Pons (tissue), 1 donor: ENCODE measurements at regions not wholly inside any gene's neighbourhood (a gene's known extent, or its start where the extent isn't known, plus 50 kb on each side); places are given as distances from the start of the nearest gene placed in this dataset.
"Not testable (repeated sequence)": the region's sequence is repeated elsewhere in the genome, so short reads cannot be mapped to it uniquely, and the experiment has no call there.

Source experiments
- DNase-seq: peaks from one replicate; pipeline ENCODE4 v3.0.0-alpha.2; 2016; ENCODE audit warnings: low spot score

DNA sequence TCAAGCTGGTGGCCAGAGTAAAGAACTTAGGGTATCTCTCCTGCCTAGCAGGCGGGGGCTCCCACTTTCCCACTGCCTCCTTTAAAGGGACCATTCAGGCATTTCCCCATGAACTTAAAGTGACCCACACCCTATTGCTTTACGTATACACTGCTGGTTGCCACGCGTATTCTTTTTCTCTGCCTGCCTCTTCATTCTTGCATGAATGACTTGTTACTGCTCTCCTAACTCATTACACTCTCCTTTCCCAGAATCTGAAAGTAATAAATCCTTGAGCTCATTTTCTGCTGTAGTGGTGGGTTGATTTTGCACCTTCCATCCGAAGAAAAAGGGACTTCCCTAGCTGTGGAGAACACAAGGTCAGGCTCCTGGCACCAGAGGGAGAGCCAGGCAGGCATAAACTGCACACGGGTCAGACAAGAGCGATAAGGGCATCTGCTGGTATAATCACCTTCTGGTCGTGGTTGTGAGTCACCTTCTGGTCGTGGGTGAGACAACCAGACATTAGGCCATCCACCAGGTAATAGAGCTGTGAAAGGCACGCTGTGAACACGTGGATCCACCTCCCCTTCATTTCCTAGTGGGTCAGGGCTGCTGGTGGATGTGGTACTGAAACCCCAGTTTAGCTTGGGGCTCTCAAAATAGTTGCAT lies 950.3 kb downstream of the SOCS6 start:
- DNase-seq = no peak

DNA sequence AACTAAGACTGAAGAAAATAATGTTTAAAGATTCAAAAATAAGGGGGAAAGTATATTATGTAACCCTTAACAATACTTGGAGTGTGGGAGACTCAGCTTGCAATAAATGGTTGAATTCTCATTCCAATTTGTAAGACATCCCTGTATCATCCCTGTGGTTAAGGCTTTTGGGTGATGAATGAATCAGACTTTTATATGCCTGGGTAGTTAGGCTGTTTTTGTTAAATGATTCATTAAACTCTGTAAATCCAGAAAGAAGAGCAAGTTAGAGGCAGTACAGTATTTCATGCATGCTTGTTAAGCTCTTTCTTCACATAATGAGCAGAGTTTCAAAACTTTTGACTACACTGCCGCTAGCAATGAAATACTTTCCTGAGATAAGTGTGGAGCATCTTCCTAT lies 948.8 kb downstream of the SOCS6 start:
- no peak for DNase-seq

DNA sequence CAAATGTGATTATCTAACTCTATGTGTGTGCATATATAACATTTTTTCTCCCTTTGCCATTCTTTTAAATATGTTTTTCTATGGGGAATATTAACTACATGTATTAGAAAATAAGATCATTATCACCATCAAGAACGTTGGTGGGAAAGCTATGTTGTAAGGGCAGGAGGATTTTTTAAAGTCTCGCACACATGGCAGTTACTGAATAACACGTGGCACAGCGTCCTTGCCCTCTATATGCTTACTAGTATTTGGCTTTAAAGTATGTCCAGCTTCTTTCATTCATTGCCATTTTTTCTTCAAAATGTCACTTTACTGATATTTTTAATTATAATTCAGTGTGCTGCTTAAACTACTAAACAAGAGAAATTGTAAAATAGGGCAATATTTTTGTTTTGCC lies 944.3 kb downstream of the SOCS6 start:
- no peak for DNase-seq

DNA sequence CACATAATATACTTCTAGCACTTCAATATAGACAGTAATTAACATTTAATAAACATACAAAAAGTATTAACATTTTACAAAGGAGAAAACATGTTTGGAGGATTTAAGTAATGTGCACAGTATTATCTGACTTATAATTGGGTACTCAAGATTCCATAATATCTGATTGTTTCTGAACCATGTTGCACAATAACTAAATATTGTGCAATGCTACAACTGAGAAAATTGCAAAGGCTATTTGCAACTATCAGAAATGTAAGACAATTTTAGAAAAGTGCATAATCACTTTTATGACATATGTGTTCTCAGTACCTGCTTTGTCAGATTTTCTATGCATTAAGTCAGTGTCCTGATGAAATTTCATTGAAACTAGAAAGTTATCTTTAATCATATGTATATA lies 934.6 kb downstream of the SOCS6 start:
- no peak for DNase-seq

DNA sequence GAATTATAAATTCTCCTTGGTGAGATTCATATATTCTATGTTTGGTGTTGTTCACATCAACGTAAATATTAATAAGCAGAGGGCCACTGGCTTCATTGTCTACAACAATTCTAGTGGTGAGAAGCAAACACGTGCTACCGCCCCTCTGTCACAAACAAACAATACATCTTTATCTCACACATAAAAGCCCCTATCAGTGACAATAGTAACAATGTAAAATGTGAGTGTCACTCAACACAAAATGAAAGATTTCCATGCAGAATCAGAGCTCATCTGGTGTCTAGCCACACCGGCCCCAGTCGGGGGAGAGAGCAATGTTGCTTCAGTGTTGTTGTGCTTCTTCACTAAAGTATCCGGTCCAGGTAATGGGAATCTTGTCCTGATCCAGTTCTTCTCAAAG lies 932.6 kb downstream of the SOCS6 start:
- DNase-seq = peak; percentile 49

DNA sequence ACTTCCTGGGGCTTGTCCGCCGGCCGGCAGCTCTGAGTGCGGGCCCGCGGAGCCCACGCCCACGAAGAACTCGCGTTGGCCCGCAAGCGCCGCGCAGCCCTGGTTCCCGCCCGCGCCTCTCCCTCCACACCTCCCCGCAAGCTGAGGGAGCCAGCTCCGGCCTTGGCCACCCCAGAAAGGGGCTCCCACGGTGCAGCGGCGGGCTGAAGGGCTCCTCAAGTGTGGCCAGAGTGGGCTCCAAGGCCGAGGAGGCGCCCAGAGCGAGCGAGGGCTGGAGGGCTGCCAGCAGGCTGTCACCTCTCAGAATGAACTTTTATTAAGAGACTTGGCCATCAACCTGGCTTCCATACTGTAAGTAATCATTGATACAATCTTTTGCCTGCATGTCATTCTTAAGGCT lies 923.9 kb downstream of the SOCS6 start:
- not testable (repeated sequence) for DNase-seq

DNA sequence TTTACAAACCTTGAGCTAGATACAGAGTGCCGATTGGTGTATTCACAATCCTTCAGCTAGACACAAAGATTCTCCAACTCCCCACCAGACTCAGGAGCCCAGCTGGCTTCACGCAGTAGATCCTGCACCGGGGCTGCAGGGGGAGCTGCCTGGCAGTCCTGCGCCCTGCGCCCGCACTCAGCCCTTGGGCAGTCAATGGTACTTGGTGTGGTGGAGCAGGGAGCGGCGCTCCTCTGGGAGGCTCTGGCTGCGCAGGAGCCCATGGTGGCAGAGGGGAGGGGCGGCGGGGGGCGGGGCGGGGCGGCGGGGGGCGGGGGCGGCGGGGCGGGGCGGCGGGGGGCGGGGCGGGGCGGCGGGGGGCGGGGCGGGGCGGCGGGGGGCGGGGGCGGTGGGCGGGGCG lies 923.4 kb downstream of the SOCS6 start:
- DNase-seq = no peak

DNA sequence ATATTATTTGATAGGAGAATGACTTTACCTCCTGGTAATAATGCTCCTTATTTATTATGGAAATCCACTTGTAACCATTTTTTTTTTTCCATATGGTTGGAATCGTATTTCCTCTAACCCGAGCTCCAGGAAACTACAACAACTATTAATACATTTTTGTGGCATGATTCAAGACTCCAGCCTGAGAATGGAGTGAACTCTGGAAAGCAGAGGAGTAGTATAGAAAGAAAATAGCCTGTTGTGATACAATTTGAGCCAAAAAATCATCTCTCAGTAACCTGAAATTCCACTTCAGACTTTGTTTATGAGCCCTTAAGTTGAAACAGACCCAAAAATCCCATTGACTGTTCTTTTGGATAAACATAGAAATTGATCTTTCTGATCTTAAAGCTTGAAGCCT lies 921.1 kb downstream of the SOCS6 start:
- no peak for DNase-seq

DNA sequence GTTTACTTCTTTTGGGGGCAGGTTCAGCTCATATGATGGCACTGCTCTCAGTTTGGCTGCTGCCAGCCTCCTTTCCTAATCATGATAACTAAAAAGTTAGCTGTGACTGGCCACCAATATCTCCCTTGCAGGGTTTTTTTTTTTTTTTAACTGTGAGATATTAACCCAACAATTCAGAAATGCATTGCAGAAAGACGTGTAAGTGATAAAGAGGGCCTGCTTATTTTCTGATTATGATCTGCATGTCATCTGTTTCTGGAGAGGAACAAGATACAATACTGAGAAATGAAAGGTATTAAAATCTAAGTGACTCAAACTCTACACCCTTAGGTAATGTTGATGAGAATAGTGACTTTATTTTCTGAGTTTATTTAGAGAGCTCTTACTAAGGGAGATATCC lies 905.6 kb downstream of the SOCS6 start:
- no peak for DNase-seq

DNA sequence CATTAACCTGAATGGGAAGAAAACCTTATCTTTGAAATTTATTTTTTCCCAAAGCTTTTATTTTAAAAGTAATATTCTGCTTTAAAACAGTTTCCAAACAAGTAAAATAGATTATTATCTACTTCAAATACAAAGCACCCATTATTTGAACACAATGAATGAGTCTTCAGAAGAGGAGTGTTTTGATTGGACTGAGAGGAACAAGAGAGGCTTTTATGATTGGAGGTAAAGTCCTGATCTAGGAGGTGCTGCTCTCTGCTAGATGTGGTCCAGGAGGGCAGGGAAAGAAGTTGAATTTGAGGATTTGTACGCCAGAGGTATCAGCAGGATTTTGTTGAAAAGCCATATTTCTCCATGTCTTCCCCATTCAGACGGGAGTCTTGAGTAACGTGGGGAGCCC lies 900.7 kb downstream of the SOCS6 start:
- peak; percentile 82 for DNase-seq

DNA sequence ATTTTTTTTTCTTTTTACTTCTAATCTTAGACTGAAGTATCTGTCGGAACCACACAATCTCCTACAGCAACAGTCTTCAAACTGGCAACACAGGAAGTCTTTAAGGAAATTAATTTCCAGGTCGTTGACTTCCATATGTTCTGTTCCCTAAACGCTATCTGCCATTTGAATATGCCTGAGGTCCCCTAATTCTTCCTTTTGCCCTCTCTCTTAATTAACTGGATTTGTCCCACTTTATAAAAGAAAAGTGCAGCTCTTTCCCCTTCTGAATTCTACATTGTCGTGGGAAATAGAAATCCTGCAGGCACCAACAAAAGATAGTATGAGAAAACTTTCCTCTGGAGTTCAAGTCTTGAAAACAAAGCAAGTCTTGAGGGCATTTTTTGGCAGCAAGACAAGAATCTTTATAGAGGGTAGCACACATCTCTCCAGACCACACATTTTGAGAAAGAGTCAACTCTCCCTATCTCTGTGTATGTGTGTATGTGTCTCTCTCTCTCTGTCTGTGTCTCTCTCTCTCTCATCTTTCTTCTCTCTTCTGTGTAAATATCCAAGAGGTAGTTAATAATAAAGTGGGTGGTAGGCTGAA lies 879.8 kb downstream of the SOCS6 start:
- no peak for DNase-seq

DNA sequence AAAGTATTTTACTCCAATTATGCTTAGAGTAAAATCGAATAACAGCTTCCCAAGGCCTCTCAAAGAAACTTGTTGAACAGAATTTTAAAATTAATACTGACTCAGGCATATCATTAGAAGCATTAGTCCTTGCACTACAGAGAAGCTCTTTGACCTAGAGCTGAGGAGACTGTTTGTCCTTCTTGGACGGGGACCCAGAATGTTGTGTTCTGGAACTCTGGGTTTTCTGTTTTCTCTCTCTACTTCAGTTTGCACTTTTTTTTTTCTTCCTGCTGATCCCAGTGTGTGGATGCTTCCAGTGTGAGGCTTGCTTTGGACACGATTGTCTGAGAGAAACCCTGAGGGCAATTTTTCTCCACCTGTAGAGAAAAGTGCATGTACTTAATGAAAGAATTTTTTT lies 847.6 kb downstream of the SOCS6 start:
- peak; percentile 71 for DNase-seq

DNA sequence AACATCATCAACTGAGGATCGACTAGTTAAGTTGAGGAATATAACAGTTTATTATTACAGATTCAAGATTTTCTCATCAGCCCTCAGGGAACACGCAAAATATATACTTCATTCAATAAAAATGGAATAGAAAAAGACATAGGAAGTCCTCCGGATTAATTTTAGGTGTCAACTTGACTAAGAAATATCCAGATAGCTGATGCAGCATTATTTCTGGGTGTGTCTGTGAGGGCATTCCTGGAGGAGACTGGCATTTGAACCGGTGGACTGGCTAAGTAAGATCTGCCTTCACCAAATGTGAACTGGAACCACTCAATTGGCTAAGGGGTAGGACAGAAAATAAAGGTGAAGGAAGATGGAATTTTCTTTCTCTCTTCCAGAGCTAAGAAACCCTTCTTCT lies 845.3 kb downstream of the SOCS6 start:
- no peak for DNase-seq

DNA sequence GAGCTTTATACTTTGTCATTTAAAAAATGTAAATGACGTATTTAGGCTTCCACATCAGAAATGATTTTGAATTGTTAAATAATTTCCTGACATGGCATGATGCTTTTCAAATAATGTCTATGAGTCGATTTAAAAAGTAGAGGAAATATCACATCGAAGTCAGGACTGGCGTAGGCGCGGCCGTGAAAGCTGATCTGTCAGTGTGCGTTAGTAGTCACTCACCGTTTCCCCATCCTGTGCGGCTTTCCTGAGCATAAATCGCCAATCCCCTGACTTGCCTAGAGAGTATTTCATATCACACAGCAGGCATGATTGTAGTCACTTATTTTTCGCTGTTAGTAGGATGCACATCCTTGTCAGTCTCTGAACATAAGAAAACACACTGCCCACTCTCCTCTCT lies 843.1 kb downstream of the SOCS6 start:
- DNase-seq = no peak

DNA sequence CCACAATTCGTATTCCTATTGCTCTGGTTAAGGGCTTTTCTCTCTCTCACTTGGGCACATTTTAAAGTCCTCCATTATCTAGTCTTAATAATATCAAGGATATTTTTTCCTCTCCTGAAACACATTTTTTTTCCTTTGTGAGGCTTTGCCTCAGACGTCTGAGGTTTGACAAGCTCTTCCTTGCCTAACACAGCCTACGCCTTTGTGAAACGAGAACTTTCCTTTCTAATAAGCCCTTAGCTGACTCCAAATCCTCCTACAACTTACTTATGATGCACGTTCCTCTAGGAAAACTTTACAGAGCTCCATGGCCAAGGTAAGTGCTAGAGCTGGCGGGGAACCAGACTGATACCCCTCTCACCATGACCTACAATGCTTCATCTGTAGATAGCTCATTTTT lies 841.5 kb downstream of the SOCS6 start:
- DNase-seq = no peak

DNA sequence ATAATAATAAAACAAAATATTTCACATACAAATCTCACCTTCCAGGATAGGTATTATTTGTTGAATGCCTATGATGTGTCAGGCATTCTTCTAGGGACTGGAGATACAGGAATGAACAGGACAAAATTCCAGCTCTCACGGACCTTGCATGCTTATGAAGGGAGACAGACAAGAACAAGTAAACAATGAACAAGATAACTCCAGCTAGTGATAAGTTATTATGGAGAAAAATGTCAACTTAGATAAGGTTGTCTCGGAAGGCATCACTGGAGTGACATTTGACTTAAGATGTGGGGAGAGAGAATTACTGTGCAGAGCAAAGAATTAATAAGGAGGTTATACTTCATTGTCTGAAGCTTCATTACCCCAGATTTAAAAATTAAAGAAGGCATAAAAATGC lies 836.7 kb downstream of the SOCS6 start:
- DNase-seq = no peak

DNA sequence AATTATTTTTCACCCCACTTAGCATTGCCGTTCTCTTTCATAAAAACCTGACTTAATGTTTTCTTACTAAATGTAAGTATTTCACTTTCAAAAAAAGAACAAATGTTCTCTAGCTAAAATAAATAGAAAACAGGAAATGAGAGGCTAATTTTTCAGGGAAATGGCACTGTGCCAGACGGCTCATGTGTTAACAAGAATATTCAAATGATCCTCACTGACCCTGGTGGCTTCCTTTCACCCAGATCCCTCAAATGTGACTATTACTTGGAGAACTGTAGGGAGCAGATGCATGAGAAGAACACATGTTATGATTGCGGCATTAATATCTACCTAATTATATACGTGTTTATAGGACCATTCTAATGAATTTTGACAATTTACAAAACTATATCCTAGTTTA lies 827.7 kb downstream of the SOCS6 start:
- DNase-seq = no peak

DNA sequence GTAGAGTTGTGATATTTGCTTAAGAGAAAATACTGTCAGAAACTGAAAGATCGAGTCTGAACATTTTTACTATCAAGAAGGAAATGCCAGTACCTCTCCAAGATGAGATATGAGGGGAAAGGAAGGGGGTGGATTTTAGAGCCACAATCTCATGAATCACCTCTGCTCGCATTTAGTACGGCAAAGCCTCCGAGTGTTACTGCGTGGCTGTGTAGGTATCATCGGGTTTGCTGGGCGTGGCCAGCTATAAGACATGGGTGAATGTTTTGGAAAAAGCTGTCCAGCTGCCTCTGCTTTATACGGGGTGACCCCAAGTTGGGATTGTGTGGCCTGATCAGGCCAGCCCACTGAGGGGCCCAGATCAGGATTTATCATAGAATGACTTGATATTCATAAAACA lies 826.4 kb downstream of the SOCS6 start:
- DNase-seq = no peak

DNA sequence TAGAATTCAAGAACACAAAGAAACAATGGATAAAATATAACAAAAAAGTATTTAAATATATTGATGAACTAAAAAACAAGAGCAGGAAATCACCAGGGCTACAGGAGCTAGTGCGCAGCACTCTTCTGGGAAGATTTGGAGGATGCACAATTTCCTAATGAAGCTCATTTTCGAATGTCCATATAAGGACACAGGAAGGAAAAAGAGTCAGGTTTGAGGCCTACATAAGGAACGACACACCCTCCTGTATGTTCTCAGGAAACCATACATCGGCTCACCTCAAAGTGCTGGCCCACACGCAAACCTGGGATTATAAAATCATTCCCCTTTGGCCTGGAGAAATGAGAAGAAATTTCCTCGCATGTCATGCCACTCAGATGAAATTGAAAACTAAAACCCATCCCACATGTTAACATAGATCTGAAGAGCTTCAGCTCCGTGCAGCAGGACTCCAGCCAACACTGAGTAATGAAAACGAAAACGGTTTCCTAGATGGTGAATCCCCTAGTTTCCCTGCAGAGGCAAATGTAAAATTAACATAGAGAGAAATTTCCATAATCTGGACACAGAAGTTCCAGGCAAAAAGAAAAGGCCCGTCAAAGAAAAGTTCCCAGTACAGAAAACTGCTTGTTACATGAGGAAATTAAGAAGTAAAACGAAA lies 825.8 kb downstream of the SOCS6 start:
- no peak for DNase-seq

DNA sequence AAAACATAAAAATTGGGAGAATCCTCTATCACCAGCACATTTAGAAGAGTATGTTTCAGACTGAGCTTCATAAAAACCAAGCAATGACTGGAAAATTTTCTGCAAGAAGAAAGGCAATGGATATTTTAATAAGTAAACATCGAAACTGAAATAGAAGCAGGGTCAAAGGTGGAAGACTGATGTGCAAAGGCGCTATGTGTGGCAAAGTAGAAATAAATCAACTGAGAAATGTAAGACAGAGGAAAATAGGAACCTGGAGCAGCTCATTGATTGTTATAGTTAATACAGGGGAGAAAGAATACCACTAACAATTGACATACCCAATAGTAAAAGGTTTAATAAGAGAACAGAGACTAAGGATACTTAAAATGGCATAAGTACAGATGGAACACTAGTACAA lies 818.4 kb downstream of the SOCS6 start:
- no peak for DNase-seq

DNA sequence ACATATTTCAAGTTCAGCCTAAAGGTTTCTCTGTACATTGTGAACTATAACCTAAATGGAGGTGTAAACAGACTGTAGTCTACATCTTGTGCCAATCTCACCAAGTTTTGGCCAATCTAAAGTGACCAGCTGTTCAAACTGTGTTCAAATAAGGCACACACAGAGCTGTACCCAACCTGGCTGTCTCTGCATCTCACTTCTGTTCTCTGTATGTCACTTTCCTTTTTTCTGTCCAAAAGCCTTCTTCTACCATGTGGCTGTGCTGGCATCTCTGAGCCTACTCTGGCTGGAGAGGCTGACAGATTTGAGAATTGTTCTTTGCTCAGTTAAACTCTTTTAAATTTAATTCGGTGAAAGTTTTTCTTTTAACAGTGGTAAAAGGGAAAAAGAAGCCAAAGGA lies 817.9 kb downstream of the SOCS6 start:
- DNase-seq = peak; percentile 28

DNA sequence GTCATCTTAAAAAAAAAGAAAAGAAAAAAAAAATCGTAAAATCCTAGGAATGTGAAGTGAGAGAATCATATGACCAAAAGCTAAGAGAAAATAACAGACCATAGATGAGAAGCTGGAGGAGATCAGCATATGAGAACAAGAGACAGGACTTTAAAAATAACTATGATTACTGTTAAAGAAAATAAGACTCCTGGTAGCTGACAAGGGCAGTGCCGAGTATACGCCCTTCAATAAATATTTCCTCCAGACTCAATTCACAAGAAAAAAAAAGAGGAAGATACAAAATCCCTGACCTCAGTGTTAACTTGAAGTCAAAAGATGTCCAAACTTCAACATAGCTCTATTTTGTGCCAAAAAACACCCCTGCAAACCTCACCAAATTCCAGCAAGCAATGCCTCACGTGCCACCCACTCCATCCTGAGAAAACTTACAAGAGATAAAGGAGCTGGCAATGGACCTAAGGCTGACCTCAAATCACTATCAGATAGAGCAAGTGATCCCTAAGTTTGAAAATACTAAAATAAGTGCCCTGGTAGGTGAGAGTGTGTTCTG lies 817.2 kb downstream of the SOCS6 start:
- DNase-seq = no peak

DNA sequence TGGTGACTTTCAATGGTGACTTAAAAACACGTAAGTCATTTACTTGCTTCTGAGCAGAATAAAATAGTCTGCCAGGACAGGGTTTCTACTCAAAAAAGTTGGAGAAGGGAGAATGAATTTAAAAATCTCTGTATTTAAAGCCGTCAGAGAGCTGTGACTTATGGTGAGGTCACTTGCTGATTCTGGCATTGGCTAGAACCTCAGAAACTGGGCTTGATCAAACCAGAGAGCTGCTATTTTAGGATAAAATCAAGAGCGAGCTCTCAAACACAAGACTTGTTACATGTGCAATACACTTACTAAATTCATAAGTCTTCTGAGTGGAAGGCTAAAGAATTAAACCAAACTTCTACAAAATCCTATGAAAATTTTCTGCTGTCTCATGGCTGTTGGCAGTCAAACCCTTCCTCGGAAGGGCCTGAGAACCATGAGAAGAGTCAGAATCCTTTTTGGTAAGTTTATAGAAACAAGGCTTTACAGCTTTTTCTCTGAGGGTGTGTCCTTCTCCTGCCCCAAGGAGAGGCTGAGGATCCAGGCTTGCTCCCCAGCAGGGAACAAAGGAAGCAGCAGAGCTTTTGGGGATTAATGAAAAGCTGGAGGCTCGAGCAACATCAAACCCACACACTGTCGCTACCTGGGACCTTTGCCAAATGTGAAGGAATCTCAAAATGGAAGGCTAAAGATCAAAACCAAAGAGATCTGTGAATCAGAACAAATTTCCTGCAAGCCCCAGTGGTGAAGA lies 816.4 kb downstream of the SOCS6 start:
- peak; percentile 9 for DNase-seq
